ENCODE measurements at regions not wholly inside any gene's neighbourhood (a gene's known extent, or its start where the extent isn't known, plus 50 kb on each side); places are given as distances from the start of the nearest gene placed in this dataset.

- no peak for DNase-seq
These were observed 412.2 kb downstream of the MATN1 start for GRCh38 chr1:30310966-30311742.

- no peak for DNase-seq
These were observed 416.2 kb downstream of the MATN1 start for GRCh38 chr1:30307182-30307581.

DNA sequence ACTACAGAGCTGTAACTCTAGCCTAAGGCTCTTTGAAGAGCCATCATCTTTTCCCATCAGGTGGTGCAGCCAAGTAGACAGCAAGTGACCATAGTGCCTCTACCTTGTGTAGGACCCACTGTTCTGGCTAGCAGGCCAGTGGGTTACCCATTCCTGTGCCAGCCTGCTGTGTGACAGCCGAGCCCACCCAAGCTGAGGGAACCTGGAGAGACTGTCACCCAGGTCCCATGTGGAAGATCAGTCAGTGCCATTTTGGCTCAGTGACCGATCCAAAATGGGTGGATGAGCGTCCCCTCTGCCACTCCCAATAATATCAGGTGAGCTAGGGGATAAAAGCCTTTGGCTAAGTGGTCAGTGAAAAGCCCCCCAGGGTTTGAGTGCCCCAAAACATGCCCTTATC is 417.9 kb downstream of the MATN1 start:
- DNase-seq: no peak

GRCh38 chr1:30305061-30305460 is 418.3 kb downstream of the MATN1 start:
- no peak for DNase-seq

DNA sequence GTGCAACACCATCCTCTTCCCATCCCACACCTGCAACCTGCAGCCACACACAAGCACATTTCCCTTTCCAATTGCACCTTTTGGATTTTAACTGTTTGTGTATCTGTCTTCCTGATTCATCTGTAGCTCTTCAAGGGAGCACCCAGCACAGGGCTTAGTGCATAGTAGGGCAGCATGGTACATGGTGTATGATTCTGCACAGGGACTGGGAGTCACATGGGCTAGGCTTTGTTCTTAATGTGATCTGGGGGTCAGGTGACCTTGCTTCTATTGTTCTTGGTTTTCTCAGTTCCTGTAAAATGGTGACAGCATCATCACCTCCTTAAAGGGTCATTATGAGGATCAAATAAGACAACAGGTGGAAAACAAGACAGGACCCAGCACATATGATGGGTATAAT is 419.3 kb downstream of the MATN1 start:
- DNase-seq: no peak

DNA sequence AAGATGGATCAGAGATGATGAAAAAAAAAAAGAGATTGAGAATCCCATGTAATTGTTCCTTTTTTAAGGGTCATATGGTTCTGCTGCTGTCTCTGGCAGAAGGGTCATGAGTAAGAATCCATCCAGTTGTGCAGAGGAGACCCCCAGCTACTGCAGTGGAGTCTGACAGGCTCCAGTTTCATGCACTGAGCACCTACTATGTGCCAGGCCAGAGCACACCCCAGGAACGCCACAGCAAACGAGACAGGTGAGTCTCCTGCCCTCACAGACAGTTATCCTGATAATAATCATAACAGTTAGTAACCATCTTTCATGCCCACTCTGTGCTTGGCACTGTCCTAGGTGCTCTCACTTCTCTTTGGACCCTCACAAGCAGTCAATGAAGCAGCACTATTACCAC is 420.0 kb downstream of the MATN1 start:
- DNase-seq: no peak

DNA sequence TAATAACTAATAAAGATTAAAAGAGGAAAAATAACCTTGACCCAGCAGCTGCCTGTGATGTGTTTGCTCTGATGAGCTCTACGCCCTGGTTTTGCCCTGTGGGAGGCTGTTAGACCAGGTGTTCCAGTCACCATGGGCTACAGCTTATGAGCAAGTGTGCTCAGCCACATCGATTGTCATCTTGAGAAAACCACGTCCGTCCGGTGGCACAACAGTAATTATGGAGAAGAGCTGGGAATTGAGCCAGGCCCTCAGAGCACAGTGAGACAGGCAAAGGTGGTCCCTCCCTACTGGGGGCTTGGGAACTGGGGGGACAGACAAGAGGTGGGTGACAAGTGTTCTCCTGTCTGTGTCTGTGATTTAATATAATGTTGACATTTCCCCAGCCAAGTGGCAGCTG is 420.5 kb downstream of the MATN1 start:
- no peak for DNase-seq

GRCh38 chr1:30300669-30301068 is 422.7 kb downstream of the MATN1 start:
- DNase-seq: no peak

DNA sequence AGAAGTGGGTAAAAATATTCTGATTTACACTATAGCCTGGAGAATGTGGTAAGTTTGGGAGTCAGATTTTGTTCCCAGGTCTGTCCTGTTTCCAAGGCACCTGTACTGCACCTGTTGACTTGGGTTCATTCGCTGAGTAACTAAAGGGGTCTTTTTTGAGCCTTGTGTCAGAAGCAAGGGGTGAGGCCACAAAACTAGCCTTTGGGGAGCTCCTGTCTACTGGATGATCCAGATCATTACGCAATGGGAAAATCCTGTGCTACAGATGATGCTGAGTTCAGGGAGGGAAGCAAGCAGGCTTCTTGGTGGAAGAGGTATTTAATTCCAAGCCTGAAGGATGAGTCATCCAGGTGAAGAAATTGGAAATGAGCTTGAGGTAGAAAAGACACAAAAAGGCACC is 424.0 kb downstream of the MATN1 start:
- DNase-seq: no peak

- DNase-seq: no peak
These were observed 427.7 kb downstream of the MATN1 start for GRCh38 chr1:30295674-30296073.

GRCh38 chr1:30295266-30295665 is 428.1 kb downstream of the MATN1 start:
- DNase-seq: no peak

GRCh38 chr1:30294508-30294907 is 428.9 kb downstream of the MATN1 start:
- DNase-seq: no peak

DNA sequence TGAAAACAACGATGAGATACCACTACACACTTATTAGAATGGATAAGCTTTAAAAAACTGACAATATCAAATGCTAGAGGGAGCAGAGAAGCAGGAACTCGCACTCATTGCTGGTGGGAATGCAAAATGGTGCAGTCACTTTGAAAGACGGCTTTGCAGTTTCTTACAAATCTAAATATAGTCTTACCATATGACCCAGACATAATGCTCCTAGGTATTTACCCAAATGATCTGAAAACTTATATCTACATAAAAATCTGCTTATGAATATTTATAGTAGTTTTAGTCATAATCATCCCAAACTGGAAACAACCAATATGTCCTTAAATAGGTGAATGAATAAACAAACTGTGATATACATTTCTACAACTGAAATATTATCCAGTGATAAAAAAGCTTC is 430.9 kb downstream of the MATN1 start:
- DNase-seq: no peak

GRCh38 chr1:30291526-30291925 is 431.9 kb downstream of the MATN1 start:
- no peak for DNase-seq

- DNase-seq: no peak
These were observed 432.8 kb downstream of the MATN1 start for GRCh38 chr1:30290581-30290980.

- DNase-seq: no peak
These were observed 435.4 kb downstream of the MATN1 start for GRCh38 chr1:30287976-30288375.

- no peak for DNase-seq
These were observed 436.2 kb downstream of the MATN1 start for GRCh38 chr1:30286988-30287839.

DNA sequence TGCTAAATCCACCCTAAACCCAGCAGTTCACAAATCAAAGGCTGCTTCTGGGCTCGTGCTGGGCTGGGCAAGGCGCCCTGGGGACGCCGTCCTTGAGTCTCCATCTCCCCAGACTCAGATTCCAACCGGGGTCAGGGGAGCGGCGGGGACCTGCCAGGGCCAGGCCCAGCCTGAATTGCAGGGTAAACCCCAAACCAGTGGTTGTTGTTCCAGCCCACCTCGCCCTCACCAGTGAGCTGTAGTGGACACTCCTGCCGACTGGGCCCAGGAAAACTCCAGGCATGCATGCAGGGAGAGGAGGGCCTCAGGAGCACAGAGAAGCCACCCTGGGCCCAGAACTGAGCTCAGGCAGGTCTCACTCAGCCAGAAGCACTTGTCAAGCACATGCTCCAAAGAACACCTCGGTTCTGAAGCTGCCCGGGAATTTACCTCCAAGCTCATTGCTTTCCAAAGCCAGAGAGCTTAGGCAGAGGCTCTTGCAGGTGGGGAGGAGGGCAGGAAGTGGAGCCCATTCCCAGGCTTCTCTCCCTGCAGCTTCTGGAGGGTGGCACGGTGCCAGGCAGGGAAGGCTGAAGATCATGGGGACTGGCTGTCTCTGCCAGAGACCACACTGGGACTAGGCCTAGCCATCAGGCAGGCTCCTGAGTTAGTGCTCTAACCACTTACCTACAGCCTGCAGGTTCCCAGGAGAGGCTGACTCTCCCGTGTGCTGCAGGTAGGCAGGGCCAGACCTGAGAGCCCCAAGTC is 437.0 kb downstream of the MATN1 start:
- DNase-seq: no peak

DNA sequence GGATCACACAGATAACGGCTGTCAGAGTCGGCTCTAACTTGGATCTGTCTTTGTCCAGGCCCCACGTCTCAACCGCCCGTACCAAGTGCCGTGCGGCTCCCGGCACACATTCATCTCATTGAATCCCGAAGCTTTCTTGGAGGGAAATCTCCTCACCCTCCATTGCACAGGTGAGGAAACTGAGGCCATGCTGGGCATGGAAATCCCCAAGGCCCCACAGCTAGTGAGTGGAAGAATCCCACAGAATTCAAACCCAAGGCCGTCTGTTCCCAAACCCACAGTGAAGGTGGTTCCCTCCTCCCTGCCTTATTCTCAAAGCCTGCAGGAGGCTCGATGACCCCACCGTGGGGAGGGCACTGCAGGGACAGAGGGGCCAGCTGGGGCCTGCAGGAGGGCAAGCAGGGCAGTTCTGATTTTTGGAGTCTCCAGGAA is 437.9 kb downstream of the MATN1 start:
- no peak for DNase-seq

DNA sequence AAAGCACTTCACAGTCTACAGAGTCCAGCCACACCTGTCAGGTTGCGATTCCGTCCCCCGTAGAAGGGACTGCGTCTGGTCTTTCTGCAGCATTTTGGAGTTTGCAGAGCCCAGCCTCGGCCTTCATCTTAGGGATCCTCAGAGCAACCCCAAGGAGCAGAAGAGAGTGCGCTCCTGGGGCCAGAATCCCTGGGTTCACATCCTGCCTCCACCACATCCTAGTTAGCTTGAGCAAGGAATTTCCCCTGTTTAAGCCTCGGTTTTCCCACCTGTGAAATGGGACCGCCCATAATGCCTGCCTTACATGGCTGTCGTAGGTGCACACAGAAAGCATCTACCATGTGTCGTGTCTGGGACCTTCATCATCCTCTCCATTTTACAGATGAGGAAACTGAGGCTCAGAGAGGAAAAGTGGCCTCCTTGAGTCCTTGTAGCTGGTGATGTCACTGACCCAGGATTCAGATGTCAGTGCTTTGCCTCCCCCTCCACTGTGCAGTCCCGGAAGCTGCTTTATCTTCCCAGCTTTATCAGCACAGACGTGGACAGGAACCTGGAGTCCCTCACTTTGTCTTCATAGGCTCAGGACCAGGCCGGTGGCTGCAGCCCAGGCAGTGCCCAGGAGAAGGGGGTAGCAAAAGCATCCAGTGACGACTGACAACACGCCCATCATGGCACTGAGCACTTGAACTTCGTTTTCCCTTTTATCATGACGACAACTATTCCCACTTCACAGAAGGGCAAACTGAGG is 438.5 kb downstream of the MATN1 start:
- no peak for DNase-seq

- DNase-seq: no peak
These were observed 439.2 kb downstream of the MATN1 start for GRCh38 chr1:30284226-30284625.

DNA sequence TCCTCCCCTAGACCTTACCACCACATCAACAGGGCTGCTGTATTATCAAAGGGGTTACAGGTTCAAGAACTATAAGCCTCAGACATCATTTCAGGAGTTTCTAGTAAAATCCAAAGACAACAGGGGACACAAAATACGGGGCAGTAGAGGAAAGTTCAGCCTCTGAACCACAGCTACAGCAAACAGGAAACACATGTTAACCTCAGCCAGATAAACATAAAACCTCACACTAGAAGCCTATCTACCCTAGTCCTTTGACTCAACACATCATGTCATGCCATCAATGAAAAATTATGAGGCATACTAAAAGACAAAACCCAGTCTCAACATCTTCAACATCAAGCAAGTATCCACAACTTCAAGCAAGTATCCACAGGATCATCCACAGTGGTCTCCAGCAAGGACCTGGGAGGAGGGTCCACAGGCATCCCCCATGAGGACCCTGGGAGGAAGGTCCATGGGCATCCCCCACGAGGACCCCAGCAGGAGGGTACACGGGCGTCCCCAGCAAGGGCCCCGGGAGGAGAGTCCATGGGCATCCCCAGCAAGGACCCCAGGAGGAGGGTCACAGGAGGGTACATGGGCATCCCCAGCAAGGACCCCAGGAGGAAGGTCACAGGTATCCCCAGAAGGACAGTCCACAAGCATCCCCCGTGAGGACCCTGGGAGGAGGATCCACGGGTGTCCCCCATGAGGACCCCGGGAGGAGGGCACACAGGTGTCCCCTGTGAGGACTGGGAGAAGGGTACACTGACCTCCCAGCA is 440.0 kb downstream of the MATN1 start:
- no peak for DNase-seq
